DND-41 (cell line): ENCODE measurements at regions not wholly inside any gene's neighbourhood (a gene's known extent, or its start where the extent isn't known, plus 50 kb on each side); places are given as distances from the start of the nearest gene placed in this dataset.

Experiments used
- CTCF ChIP-seq: IDR thresholded peaks from 2 replicates; pipeline ENCODE4 v1.5.1; 2012; ENCODE audit warnings: borderline replicate concordance, low read length, moderate library complexity, mild to moderate bottlenecking; ENCODE audit not compliant: poor library complexity, severe bottlenecking; ENCODE audit errors: extremely low read depth
- EZH2 ChIP-seq: IDR thresholded peaks from 3 replicates; pipeline ENCODE4 v1.6.1; 2012; ENCODE audit warnings: borderline replicate concordance, low read depth, mild to moderate bottlenecking, moderate library complexity, low read length, inconsistent platforms; ENCODE audit not compliant: severe bottlenecking

GRCh38 chr9:89791754-89792153 is 186.9 kb downstream of the GADD45G start:
- TF ChIP-seq CTCF: no peak
- TF ChIP-seq EZH2: no peak
